WTC11 (cell line): ENCODE measurements at regions not wholly inside any gene's neighbourhood (a gene's known extent, or its start where the extent isn't known, plus 50 kb on each side); places are given as distances from the start of the nearest gene placed in this dataset.

Experiments
- AFF4 ChIP-seq: sonication (generic); formaldehyde crosslinking; IDR thresholded peaks from 2 replicates; pipeline ENCODE4 v1.8.1; 2023; ENCODE audit warnings: mild to moderate bottlenecking, missing genetic modification reagents, borderline replicate concordance
- ATF6 ChIP-seq: sonication (generic); formaldehyde crosslinking; IDR thresholded peaks from 2 replicates; pipeline ENCODE4 v1.8.1; 2023; ENCODE audit warnings: mild to moderate bottlenecking, missing genetic modification reagents
- CTCF ChIP-seq: fragments of 200-600 bp; IDR thresholded peaks from 2 replicates; pipeline ENCODE4 v1.8.0; 2022; ENCODE audit warnings: antibody characterized with exemption
- FOXP1 ChIP-seq: sonication (generic); formaldehyde crosslinking; IDR thresholded peaks from 2 replicates; pipeline ENCODE4 v1.8.0; 2022; ENCODE audit warnings: missing genetic modification reagents, mild to moderate bottlenecking, moderate library complexity, borderline replicate concordance
- MLX ChIP-seq: sonication (generic); formaldehyde crosslinking; IDR thresholded peaks from 2 replicates; pipeline ENCODE4 v1.8.1; 2023; ENCODE audit warnings: mild to moderate bottlenecking, missing genetic modification reagents, moderate library complexity
- ZBTB21 ChIP-seq: sonication (generic); formaldehyde crosslinking; IDR thresholded peaks from 2 replicates; pipeline ENCODE4 v1.8.1; 2023; ENCODE audit warnings: mild to moderate bottlenecking, missing genetic modification reagents, borderline replicate concordance
- ZNF263 ChIP-seq: sonication (generic); formaldehyde crosslinking; IDR thresholded peaks from 2 replicates; pipeline ENCODE4 v1.8.1; 2022; ENCODE audit warnings: low read depth, mild to moderate bottlenecking, moderate library complexity, missing genetic modification reagents
- ZSCAN18 ChIP-seq: fragments of 250-450 bp; sonication (Bioruptor Pico); IDR thresholded peaks from 2 replicates; pipeline ENCODE4 v2.1.2; 2022; ENCODE audit warnings: mild to moderate bottlenecking, moderate library complexity

- no peak for TF ChIP-seq CTCF
- no peak for TF ChIP-seq ZSCAN18 (CRISPR knock-in tag)
- no peak for TF ChIP-seq ATF6 (CRISPR knock-in tag)
- TF ChIP-seq ZNF263 (CRISPR knock-in tag), result no peak
- TF ChIP-seq MLX (CRISPR knock-in tag), result no peak
- TF ChIP-seq ZBTB21 (CRISPR knock-in tag), result no peak
- TF ChIP-seq AFF4 (CRISPR knock-in tag), result no peak
- no peak for TF ChIP-seq FOXP1 (CRISPR knock-in tag)
Measured at GRCh38 chr7:114356133-114356532, 58.5 kb upstream of the FOXP2 start.
